HEK293T (cell line): ENCODE measurements at regions not wholly inside any gene's neighbourhood (a gene's known extent, or its start where the extent isn't known, plus 50 kb on each side); places are given as distances from the start of the nearest gene placed in this dataset.
"Not testable (repeated sequence)": the region's sequence is repeated elsewhere in the genome, so short reads cannot be mapped to it uniquely, and the experiment has no call there.

Experiments used
- CTCF ChIA-PET: fragments of 350-600 bp; formaldehyde crosslinking; extraction: SDS; loops from one replicate; lab custom pipeline; 2021; ENCODE audit warnings: antibody characterized with exemption, inconsistent platforms; lab: Yijun Ruan, JAX
- POLR2A ChIA-PET: fragments of 350-600 bp; formaldehyde crosslinking; extraction: SDS; loops from one replicate; lab custom pipeline; 2020; ENCODE audit warnings: antibody characterized with exemption, inconsistent platforms; lab: Yijun Ruan, JAX
- DNase-seq: peaks from one replicate; pipeline ENCODE4 v3.0.0; 2012; ENCODE audit warnings: mixed read lengths; ENCODE audit errors: extremely low spot score
- ARNT ChIP-seq: fragments of 450-650 bp; IDR thresholded peaks from 2 replicates; pipeline ENCODE4 v1.6.1; 2017; ENCODE audit warnings: mild to moderate bottlenecking
- BHLHE40 ChIP-seq: fragments of 450-650 bp; IDR thresholded peaks from 2 replicates; pipeline ENCODE4 v1.6.1; 2016; ENCODE audit warnings: mild to moderate bottlenecking, moderate library complexity, borderline replicate concordance
- CTBP1 ChIP-seq: fragments of 450-650 bp; IDR thresholded peaks from 2 replicates; pipeline ENCODE4 v1.6.1; 2016; ENCODE audit warnings: borderline replicate concordance
- ELF4 ChIP-seq: fragments of 450-650 bp; IDR thresholded peaks from 2 replicates; pipeline ENCODE4 v1.6.1; 2017; ENCODE audit warnings: antibody characterized with exemption
- FOXA1 ChIP-seq: fragments of 450-650 bp; IDR thresholded peaks from 2 replicates; pipeline ENCODE4 v1.6.1; 2016; ENCODE audit warnings: mild to moderate bottlenecking
- FOXK2 ChIP-seq: fragments of 450-650 bp; IDR thresholded peaks from 2 replicates; pipeline ENCODE4 v1.6.1; 2016; ENCODE audit warnings: mild to moderate bottlenecking
- FOXM1 ChIP-seq: fragments of 450-650 bp; IDR thresholded peaks from 2 replicates; pipeline ENCODE4 v1.6.1; 2017; ENCODE audit warnings: mild to moderate bottlenecking, borderline replicate concordance
- HDGF ChIP-seq: fragments of 450-650 bp; IDR thresholded peaks from 2 replicates; pipeline ENCODE4 v1.6.1; 2017; ENCODE audit warnings: antibody characterized with exemption, borderline replicate concordance
- L3MBTL2 ChIP-seq: fragments of 450-650 bp; conservative IDR thresholded peaks from 2 replicates; pipeline ENCODE4 v1.6.1; 2016; ENCODE audit warnings: mild to moderate bottlenecking
- LEF1 ChIP-seq: fragments of 450-650 bp; IDR thresholded peaks from 2 replicates; pipeline ENCODE4 v1.6.1; 2017; ENCODE audit warnings: mild to moderate bottlenecking, borderline replicate concordance
- NFRKB ChIP-seq: fragments of 450-650 bp; IDR thresholded peaks from 2 replicates; pipeline ENCODE4 v1.6.1; 2016; ENCODE audit warnings: mild to moderate bottlenecking, moderate library complexity
- SP1 ChIP-seq: fragments of 450-650 bp; IDR thresholded peaks from 2 replicates; pipeline ENCODE4 v1.6.1; 2017
- SUZ12 ChIP-seq: fragments of 450-650 bp; IDR thresholded peaks from 2 replicates; pipeline ENCODE4 v1.6.1; 2016; ENCODE audit warnings: mild to moderate bottlenecking
- TARDBP ChIP-seq: fragments of 450-650 bp; IDR thresholded peaks from 2 replicates; pipeline ENCODE4 v1.6.1; 2016
- ZNF384 ChIP-seq: fragments of 450-650 bp; IDR thresholded peaks from 2 replicates; pipeline ENCODE4 v1.6.1; 2016
- TF ChIP-seq, protein P1 (sequence below): fragments of 450-650 bp; IDR thresholded peaks from 2 replicates; pipeline ENCODE4 v1.6.1; 2016

DNA sequence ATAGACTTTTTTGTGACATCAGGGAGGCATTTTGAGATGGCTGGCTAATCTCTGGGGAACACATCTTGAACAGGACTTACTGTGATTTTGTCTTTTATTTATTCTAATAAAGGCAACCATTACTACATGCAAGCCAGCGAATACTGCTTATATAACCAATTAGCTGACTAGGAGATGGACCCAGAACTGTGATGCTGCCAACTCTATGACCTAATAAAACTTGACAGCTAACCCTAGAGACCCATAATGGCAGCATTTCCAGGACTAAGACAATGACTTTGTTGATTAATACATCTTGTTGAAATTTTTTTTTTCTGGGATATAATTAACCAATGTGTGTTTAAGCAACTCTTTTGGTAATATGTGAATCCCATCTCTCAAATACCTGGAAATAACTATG lies 584.6 kb downstream of the PRR32 start:
- ChIA-PET CTCF (no interaction called here), POLR2A (no interaction called here)
- TF ChIP-seq FOXK2 = no peak
- no peak for TF ChIP-seq FOXA1
- no peak for TF ChIP-seq HDGF
- no peak for TF ChIP-seq L3MBTL2
- no peak for TF ChIP-seq TARDBP
- DNase-seq = no peak

DNA sequence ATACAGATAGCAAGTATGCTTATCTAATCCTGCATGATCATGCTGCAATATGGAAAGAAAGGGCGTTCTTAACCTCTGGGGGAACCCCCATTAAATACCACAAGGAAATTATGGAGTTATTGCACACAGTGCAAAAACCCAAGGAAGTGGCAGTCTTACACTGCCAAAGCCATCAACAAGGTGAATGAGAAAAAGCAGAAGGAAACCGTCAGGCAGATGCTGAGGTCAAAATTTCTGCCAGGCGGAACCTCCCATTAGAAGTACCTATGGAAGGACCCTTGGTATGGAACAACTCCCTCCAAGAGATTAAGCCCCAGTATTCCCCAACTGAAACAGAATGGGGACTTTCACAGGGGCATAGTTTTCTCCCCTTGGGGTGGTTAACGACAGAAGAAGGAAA lies 580.7 kb downstream of the PRR32 start:
- DNase-seq, CTCF ChIA-PET, POLR2A ChIA-PET: not testable (repeated sequence)

DNA sequence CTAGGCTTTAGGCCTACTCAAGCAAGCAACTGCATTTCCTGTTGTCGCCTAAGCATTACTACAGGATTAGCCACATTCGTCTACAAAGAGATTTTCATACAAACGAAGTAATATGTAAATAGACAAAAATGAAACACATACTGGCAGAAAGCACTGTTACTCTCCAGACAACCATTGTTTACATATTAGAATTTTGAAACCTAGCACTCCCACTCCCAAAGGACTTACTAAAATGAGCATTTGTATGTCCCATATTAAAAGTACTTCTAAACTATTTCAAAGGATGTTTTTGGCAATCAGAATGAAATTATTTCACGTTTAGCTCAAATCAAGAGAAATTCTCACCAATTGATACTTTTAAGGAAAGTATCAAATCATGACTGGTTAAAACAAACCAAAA lies 570.8 kb downstream of the PRR32 start:
- no peak for DNase-seq
- ChIA-PET CTCF (no interaction called here), POLR2A (no interaction called here)
- TF ChIP-seq FOXM1 = no peak
- TF ChIP-seq NFRKB = no peak
- no peak for TF ChIP-seq CTBP1
- no peak for TF ChIP-seq ELF4
- TF ChIP-seq ZNF384 = no peak
- TF ChIP-seq SUZ12 = no peak
- no peak for TF ChIP-seq BHLHE40

DNA sequence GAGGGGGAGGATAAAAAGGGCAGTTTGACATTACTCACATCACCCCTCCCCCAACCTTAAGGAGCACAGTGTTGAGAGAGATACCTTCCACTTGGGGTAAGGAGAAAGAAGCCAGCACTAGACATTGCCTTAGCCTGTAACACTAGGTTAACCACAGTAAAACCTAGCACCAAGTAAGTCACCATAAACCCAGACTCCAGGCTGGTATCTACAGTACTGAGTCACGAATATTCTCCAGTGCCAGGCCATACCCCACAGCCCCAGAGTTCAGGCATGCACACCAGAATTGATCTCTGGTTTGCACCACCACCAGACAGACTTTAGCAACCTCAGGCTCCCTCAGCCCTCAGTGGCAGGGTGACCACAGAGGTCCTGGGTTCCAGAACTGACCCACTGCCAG lies 570.4 kb downstream of the PRR32 start:
- TF ChIP-seq TARDBP (no peak), ELF4 (no peak), NFRKB (no peak), CTBP1 (no peak), FOXM1 (no peak), SUZ12 (no peak), SP1 (no peak), HDGF (no peak), ZNF384 (no peak), FOXA1 (no peak), LEF1 (no peak), ARNT (no peak), BHLHE40 (no peak)
- TF ChIP-seq, protein P1, sequence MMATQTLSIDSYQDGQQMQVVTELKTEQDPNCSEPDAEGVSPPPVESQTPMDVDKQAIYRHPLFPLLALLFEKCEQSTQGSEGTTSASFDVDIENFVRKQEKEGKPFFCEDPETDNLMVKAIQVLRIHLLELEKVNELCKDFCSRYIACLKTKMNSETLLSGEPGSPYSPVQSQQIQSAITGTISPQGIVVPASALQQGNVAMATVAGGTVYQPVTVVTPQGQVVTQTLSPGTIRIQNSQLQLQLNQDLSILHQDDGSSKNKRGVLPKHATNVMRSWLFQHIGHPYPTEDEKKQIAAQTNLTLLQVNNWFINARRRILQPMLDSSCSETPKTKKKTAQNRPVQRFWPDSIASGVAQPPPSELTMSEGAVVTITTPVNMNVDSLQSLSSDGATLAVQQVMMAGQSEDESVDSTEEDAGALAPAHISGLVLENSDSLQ = no peak
- POLR2A ChIA-PET = no interaction called here
- no peak for DNase-seq
- CTCF ChIA-PET = no interaction called here
